ENCODE measurements at regions not wholly inside any gene's neighbourhood (a gene's known extent, or its start where the extent isn't known, plus 50 kb on each side); places are given as distances from the start of the nearest gene placed in this dataset.

- H3K4me3 ChIP-seq, result no peak overlapping the region
- no peak for TF ChIP-seq CTCF (IDR thresholded peaks at IDR 0.05)
- no peak for DNase-seq (ENCODE audit: low spot score)
- H3K27ac ChIP-seq, result no peak overlapping the region
These were observed 538.3 kb downstream of the EDEM1 start for GRCh38 chr3:5725801-5726200.

GRCh38 chr3:5726621-5727020 lies 539.1 kb downstream of the EDEM1 start:
- no peak overlapping the region for H3K27ac ChIP-seq
- no peak overlapping the region for H3K4me3 ChIP-seq
- TF ChIP-seq CTCF (IDR thresholded peaks at IDR 0.05), result no peak
- DNase-seq (ENCODE audit: low spot score), result no peak

DNA sequence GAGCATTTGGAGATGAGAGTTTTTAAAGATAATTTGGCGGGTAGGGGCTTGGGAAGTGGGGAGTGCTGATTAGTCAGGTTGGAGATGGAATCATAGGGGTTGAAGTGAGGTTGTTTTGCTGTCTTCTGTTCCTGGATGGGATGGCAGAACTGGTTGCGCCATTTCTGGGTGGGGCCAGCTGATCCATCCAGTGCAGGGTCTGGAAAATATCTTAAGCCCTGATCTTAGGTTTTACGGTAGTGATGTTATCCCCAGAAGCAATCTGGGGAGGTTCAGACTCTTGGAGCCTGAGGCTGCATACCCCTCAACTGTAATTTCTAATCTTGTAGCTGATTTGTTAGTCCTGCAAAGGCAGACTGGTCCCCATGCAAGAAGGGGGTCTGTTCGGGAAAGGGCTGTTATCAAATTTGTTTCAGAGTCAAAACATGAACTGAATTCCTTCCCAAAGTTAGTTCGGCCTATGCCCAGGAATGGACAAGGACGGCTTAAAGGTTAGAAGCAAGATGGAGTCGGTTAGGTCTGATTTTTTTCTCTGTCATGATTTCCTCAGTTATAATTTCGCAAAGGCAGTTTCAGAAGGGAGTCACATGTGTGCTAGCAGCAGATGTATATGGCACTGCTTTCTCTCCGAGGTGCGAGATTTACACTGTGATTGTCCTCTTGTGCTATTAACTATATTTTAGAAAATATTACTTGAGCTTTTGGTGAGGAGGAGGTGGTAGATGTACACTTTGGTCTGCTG lies 540.4 kb downstream of the EDEM1 start:
- no peak overlapping the region for H3K27ac ChIP-seq
- no peak overlapping the region for H3K4me3 ChIP-seq
- no peak for TF ChIP-seq CTCF (IDR thresholded peaks at IDR 0.05)
- DNase-seq (ENCODE audit: low spot score), result no peak

DNA sequence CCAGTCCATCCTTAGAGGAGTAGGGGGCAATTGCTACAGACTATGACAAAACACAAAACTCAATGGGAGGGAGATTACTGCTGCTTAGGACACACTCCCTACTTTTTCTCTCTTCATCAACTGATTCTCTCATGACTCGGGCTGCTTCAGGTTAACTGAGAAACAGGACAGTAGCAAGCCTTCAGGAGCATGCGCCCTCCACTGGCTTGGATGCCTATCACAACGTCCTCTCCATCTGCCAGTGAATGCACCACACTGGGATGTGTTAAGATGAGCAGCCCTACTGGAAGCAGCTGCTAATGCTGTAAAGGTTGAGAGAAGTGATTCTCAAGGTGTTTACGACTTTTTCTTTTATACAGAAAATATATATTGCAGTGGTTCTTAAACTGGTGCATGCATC lies 542.3 kb downstream of the EDEM1 start:
- Histone ChIP-seq H3K27ac (no peak overlapping the region), H3K4me3 (no peak overlapping the region)
- TF ChIP-seq CTCF (IDR thresholded peaks at IDR 0.05), result no peak
- no peak for DNase-seq (ENCODE audit: low spot score)

DNA sequence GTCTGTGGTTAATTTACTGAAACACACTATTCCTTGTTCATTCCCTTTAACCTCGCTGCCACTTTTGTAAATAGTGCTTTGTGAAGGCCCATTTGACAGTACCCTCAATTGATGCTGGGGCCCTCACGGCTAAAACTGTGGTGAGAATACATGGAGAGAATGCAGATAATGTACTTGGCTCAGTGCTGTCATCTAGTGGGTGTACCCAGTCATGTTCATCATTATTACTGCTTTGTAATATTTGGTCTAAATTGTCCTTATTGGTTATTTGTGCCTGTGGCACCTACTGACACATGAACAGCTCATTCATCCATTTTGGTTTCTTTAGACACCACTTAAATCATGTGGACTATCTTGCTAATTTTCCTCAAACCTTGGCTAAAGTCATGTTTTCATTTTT lies 543.6 kb downstream of the EDEM1 start:
- Histone ChIP-seq H3K27ac (no peak overlapping the region), H3K4me3 (no peak overlapping the region)
- DNase-seq (ENCODE audit: low spot score), result no peak
- TF ChIP-seq CTCF (IDR thresholded peaks at IDR 0.05), result no peak

DNA sequence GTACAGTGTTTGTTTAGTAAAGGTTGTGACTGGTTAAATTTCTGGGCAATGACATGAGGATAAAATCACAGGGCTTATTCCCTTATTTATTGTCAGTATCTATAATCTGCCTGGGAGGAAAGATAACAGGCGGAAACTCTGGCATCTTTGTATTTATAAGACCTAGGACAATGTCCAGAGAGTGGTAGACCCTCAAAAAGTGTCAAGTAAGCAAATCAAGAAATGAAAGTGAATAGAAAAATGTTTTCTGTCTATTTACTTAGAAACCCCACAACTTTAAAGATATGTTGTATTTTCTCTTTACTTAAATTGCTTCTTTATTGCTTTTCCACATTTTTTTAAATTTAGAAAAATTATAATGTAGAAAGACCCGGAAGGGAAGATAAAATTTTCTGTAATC lies 544.6 kb downstream of the EDEM1 start:
- Histone ChIP-seq H3K27ac (no peak overlapping the region), H3K4me3 (no peak overlapping the region)
- no peak for TF ChIP-seq CTCF (IDR thresholded peaks at IDR 0.05)
- no peak for DNase-seq (ENCODE audit: low spot score)

GRCh38 chr3:5733995-5734394 lies 546.5 kb downstream of the EDEM1 start:
- no peak overlapping the region for H3K4me3 ChIP-seq
- no peak for DNase-seq (ENCODE audit: low spot score)
- TF ChIP-seq CTCF (IDR thresholded peaks at IDR 0.05), result no peak

More at GRCh38 chr3:5733995-5734394, 546.5 kb downstream of the EDEM1 start:
- no peak overlapping the region for H3K27ac ChIP-seq

Measured in coronary artery (tissue), 2 donors.